Left kidney (tissue), 1 donor: ENCODE measurements at regions not wholly inside any gene's neighbourhood (a gene's known extent, or its start where the extent isn't known, plus 50 kb on each side); places are given as distances from the start of the nearest gene placed in this dataset.
A peak's percentile ranks its signal among the peaks of the same experiment; 100 is the strongest.

ENCODE experiments used
- DNase-seq: peaks from one replicate; pipeline ENCODE4 v3.0.0-alpha.2; 2013

- no peak for DNase-seq
Measured at GRCh38 chr9:7300484-7300883, 499.1 kb downstream of the DMAC1 start.

- no peak for DNase-seq
Measured at GRCh38 chr9:7298123-7298522, 501.5 kb downstream of the DMAC1 start.

GRCh38 chr9:7297521-7297920 is 502.1 kb downstream of the DMAC1 start:
- DNase-seq: no peak

GRCh38 chr9:7293091-7293490 is 506.5 kb downstream of the DMAC1 start:
- DNase-seq: no peak

- DNase-seq: no peak
Measured at GRCh38 chr9:7289773-7290172, 509.8 kb downstream of the DMAC1 start.

- DNase-seq: no peak
Measured at GRCh38 chr9:7287986-7288385, 511.6 kb downstream of the DMAC1 start.

- DNase-seq: no peak
Measured at GRCh38 chr9:7287065-7287464, 512.5 kb downstream of the DMAC1 start.

GRCh38 chr9:7286101-7286500 is 513.5 kb downstream of the DMAC1 start:
- no peak for DNase-seq

GRCh38 chr9:7285199-7285598 is 514.4 kb downstream of the DMAC1 start:
- DNase-seq: no peak

GRCh38 chr9:7284517-7284916 is 515.1 kb downstream of the DMAC1 start:
- DNase-seq: no peak

- no peak for DNase-seq
Measured at GRCh38 chr9:7284117-7284516, 515.5 kb downstream of the DMAC1 start.

GRCh38 chr9:7273575-7273974 is 515.8 kb downstream of the KDM4C start:
- DNase-seq: peak; percentile 45

- peak; percentile 76 for DNase-seq
Measured at GRCh38 chr9:7266911-7267595, 509.3 kb downstream of the KDM4C start.

- DNase-seq: peak; percentile 35
Measured at GRCh38 chr9:7265181-7265580, 507.4 kb downstream of the KDM4C start.

- no peak for DNase-seq
Measured at GRCh38 chr9:7259544-7260241, 501.9 kb downstream of the KDM4C start.

GRCh38 chr9:7258688-7259396 is 501.1 kb downstream of the KDM4C start:
- DNase-seq: no peak

GRCh38 chr9:7246917-7247522 is 489.2 kb downstream of the KDM4C start:
- DNase-seq: no peak

- DNase-seq: no peak
Measured at GRCh38 chr9:7245976-7246580, 488.3 kb downstream of the KDM4C start.

GRCh38 chr9:7243838-7244237 is 486.1 kb downstream of the KDM4C start:
- DNase-seq: no peak

- no peak for DNase-seq
Measured at GRCh38 chr9:7242126-7242525, 484.4 kb downstream of the KDM4C start.

- DNase-seq: no peak
Measured at GRCh38 chr9:7241694-7242093, 483.9 kb downstream of the KDM4C start.

GRCh38 chr9:7240569-7241311 is 483.0 kb downstream of the KDM4C start:
- DNase-seq: no peak
